ENCODE measurements at regions not wholly inside any gene's neighbourhood (a gene's known extent, or its start where the extent isn't known, plus 50 kb on each side); places are given as distances from the start of the nearest gene placed in this dataset.

DNA sequence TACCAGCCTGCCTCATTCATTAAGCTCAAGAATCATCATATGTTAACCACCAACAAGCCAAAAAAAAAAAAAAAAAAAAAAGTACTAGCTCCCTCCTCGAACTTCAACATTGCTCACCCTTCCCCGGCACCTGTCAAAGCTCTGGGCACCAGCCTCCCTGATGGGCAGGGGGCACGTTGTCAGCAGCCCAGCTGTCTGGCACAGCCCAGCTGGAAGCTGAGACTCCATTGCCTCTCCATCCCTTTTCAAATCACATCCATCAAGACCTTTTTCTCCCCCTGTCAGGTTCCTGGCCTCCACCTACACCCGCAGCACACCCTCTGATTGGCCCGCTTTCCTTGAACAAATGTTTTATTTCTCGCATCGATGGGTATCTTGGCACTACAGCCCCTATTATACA lies 913.3 kb upstream of the AUTS2 start:
- TF ChIP-seq SP1 (IDR thresholded peaks at IDR 0.05), result no peak
- TF ChIP-seq JUND (IDR thresholded peaks at IDR 0.05), result no peak
- TF ChIP-seq, protein P1, sequence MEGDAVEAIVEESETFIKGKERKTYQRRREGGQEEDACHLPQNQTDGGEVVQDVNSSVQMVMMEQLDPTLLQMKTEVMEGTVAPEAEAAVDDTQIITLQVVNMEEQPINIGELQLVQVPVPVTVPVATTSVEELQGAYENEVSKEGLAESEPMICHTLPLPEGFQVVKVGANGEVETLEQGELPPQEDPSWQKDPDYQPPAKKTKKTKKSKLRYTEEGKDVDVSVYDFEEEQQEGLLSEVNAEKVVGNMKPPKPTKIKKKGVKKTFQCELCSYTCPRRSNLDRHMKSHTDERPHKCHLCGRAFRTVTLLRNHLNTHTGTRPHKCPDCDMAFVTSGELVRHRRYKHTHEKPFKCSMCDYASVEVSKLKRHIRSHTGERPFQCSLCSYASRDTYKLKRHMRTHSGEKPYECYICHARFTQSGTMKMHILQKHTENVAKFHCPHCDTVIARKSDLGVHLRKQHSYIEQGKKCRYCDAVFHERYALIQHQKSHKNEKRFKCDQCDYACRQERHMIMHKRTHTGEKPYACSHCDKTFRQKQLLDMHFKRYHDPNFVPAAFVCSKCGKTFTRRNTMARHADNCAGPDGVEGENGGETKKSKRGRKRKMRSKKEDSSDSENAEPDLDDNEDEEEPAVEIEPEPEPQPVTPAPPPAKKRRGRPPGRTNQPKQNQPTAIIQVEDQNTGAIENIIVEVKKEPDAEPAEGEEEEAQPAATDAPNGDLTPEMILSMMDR (IDR thresholded peaks at IDR 0.05; ENCODE audit: low read depth, low read length, missing input control), result no peak
- no peak for TF ChIP-seq RAD21 (IDR thresholded peaks at IDR 0.05)
- no peak for TF ChIP-seq HNF4G (IDR thresholded peaks at IDR 0.05)
- TF ChIP-seq, protein P2, sequence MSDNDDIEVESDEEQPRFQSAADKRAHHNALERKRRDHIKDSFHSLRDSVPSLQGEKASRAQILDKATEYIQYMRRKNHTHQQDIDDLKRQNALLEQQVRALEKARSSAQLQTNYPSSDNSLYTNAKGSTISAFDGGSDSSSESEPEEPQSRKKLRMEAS (IDR thresholded peaks at IDR 0.05), result no peak
